Activated CD8-positive, alpha-beta T cell treated with anti-CD3 and anti-CD28 coated beads, Interleukin-2, amount 10 ng/mL, durations not matched to agents 7 days and 5 days (primary cell): ENCODE measurements at regions not wholly inside any gene's neighbourhood (a gene's known extent, or its start where the extent isn't known, plus 50 kb on each side); places are given as distances from the start of the nearest gene placed in this dataset.
"Not testable (repeated sequence)": the region's sequence is repeated elsewhere in the genome, so short reads cannot be mapped to it uniquely, and the experiment has no call there.

ENCODE experiments used
- ATAC-seq: fragments of 150-1000 bp; cut with Tn5 transposase; one replicate; pipeline ENCODE4 v1.10.0; 2021; ENCODE audit warnings: moderate library complexity
- CTCF ChIA-PET: fragments of 350-600 bp; sonication (Branson Sonifier 250); formaldehyde crosslinking; loops from one replicate; lab custom pipeline; 2021; ENCODE audit warnings: antibody characterized with exemption; lab: Charles Lee
- POLR2A ChIA-PET: fragments of 350-600 bp; sonication (Branson Sonifier 250); formaldehyde crosslinking; loops from one replicate; lab custom pipeline; 2021; ENCODE audit warnings: antibody characterized with exemption; lab: Charles Lee
- DNase-seq: peaks from one replicate; pipeline ENCODE4 v3.0.0-alpha.2; 2020
- H3K27ac Mint-ChIP-seq: one replicate; pipeline ENCODE4 v1.8.0; 2021; ENCODE audit warnings: mild to moderate bottlenecking, mixed read lengths
- H3K27me3 Mint-ChIP-seq: one replicate; pipeline ENCODE4 v1.8.0; 2021; ENCODE audit warnings: low read depth, mixed read lengths
- H3K36me3 Mint-ChIP-seq: one replicate; pipeline ENCODE4 v1.8.0; 2021; ENCODE audit warnings: low read depth, mixed read lengths
- H3K4me1 Mint-ChIP-seq: one replicate; pipeline ENCODE4 v1.8.0; 2021; ENCODE audit warnings: low read depth, mixed read lengths
- H3K4me3 Mint-ChIP-seq: one replicate; pipeline ENCODE4 v1.8.0; 2021; ENCODE audit warnings: mild to moderate bottlenecking, mixed read lengths
- H3K9me3 Mint-ChIP-seq: one replicate; pipeline ENCODE4 v1.8.0; 2022; ENCODE audit warnings: mixed read lengths; ENCODE audit not compliant: insufficient read depth

DNA sequence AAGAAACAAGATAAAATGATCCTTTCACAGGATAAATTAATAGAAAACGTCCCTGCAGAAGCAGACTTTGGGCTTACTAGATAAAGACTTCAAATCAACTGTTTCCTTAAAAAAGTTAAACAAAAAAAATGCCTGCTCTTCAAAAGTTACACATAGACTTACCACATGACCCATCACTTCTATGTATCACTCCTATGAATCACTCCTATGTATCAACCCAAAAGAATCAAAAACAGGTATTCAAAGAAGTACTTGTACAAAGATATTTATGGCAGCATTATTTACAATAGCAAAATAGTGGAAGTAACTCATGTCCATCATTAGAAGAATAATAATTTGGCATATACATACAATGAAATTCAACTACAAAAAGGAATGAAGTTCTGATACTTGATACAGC is 56.3 kb upstream of the PRDM9 start:
- H3K4me3 Mint-ChIP-seq: no peak overlapping the region
- no peaks in the 10 kb centered on the region for H3K36me3 Mint-ChIP-seq
- ChIA-PET POLR2A (no interaction called here), CTCF (no interaction called here)
- H3K27me3 Mint-ChIP-seq: no peaks in the 10 kb centered on the region
- H3K9me3 Mint-ChIP-seq: peaks cover 11% of the 10 kb centered on the region
- H3K4me1 Mint-ChIP-seq: no peaks in the 10 kb centered on the region
- no peak for DNase-seq
- H3K27ac Mint-ChIP-seq: no peak overlapping the region
- no peak for ATAC-seq

DNA sequence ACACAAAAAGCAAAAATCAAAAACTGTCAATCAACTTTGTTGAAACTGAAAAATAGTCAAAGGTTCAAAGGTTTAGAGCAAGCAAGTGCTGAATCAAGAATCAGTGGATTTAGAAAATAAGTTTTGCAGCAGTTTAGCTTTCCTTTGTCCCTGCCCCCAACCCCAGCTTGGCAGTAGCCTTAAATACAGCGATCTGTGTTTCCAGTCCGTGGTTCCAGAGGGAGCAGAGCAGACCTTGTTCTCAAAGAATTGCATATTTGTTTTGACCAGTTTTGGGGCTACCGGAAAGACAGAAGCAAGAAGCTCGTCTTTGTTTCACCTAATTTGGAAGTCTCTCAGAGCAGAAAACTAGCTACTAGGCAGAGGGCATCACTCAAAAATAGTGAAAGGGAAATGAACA is 57.2 kb upstream of the PRDM9 start:
- Mint-ChIP-seq H3K4me3 (no peak overlapping the region), H3K9me3 (peaks cover 11% of the 10 kb centered on the region), H3K27me3 (no peaks in the 10 kb centered on the region), H3K36me3 (no peaks in the 10 kb centered on the region), H3K4me1 (no peaks in the 10 kb centered on the region), H3K27ac (no peak overlapping the region)
- ATAC-seq: no peak
- CTCF ChIA-PET: no interaction called here
- no peak for DNase-seq
- POLR2A ChIA-PET: no interaction called here

DNA sequence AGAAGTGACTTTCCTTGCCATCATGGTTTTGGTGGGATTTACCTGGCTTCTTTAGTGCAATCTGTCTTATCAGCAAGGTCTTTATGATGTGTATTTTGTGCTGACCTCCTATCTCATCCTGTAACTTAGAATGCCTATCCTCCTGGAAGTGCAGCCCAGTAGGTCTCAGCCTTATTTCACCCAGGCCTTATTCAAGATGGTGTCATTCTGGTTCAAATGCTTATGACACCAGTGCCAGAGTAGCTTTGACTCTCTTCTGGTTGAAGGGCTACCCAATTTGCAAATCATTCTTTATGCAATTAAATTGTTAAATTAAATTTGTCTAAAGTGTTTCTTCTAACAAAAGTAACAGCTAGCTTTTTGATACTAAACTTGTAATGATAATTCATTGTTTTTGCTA is 58.8 kb upstream of the PRDM9 start:
- H3K9me3 Mint-ChIP-seq: peaks cover 11% of the 10 kb centered on the region
- POLR2A ChIA-PET: no interaction called here

GRCh38 chr5:23446424-23446823 is 61.0 kb upstream of the PRDM9 start:
- no peaks in the 10 kb centered on the region for H3K36me3 Mint-ChIP-seq
- ATAC-seq (no peak), DNase-seq (no peak)
- no peaks in the 10 kb centered on the region for H3K27me3 Mint-ChIP-seq
- CTCF ChIA-PET: no interaction called here
- no peak overlapping the region for H3K4me3 Mint-ChIP-seq
- no peak overlapping the region for H3K27ac Mint-ChIP-seq
- peaks cover 11% of the 10 kb centered on the region for H3K9me3 Mint-ChIP-seq
- POLR2A ChIA-PET: no interaction called here
- H3K4me1 Mint-ChIP-seq: no peaks in the 10 kb centered on the region

More for the DNA sequence above, 58.8 kb upstream of the PRDM9 start:
- no peaks in the 10 kb centered on the region for H3K36me3 Mint-ChIP-seq
- DNase-seq (no peak), ATAC-seq (no peak)
- H3K27ac Mint-ChIP-seq: no peak overlapping the region
- no peaks in the 10 kb centered on the region for H3K4me1 Mint-ChIP-seq
- H3K4me3 Mint-ChIP-seq: no peak overlapping the region
- no peaks in the 10 kb centered on the region for H3K27me3 Mint-ChIP-seq
- CTCF ChIA-PET: no interaction called here

DNA sequence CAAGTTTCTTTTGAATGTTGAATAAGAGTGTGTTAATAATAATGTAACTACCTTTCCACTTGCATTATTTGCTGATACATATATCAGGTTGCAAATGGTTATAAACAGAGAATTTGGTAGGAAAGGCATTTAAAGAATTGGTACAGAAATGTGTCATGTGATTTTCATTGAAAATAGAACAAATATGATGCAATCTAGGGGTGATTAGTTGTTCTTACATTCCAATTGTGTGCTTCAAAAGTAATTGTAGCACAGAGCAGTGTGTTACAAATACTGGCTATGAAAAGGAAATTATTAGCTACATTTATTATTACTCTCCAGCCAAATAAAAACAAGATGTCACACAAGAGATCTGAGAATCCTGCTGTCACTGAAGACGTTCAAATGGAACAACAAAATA is 61.8 kb upstream of the PRDM9 start:
- no peak overlapping the region for H3K27ac Mint-ChIP-seq
- H3K4me1 Mint-ChIP-seq: no peaks in the 10 kb centered on the region
- ChIA-PET CTCF (no interaction called here), POLR2A (no interaction called here)
- H3K36me3 Mint-ChIP-seq: no peaks in the 10 kb centered on the region
- no peak for DNase-seq
- peaks cover 14% of the 10 kb centered on the region for H3K9me3 Mint-ChIP-seq
- no peak overlapping the region for H3K4me3 Mint-ChIP-seq
- no peaks in the 10 kb centered on the region for H3K27me3 Mint-ChIP-seq
- no peak for ATAC-seq

DNA sequence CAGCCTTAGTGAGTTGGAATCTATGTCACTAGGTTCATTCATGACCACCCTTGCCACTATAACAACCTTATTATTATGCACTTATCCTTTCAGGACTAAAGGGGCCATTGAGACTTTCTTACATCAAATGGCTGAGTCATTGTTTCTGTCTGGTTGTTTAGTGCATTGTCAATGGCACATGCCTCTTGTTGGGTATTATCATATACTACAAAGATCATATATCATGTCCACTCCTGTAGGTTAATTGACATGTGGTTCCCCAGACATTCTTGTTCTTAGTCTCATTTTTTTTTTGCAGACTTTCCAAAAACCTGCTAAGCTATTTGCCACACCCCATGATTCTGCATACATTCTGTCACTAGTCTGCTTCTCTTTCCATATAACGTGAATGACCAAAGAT is 66.7 kb upstream of the PRDM9 start:
- no peaks in the 10 kb centered on the region for H3K27me3 Mint-ChIP-seq
- H3K36me3 Mint-ChIP-seq: no peaks in the 10 kb centered on the region
- ChIA-PET CTCF (no interaction called here), POLR2A (no interaction called here)
- no peak overlapping the region for H3K27ac Mint-ChIP-seq
- H3K4me1 Mint-ChIP-seq: no peaks in the 10 kb centered on the region
- H3K9me3 Mint-ChIP-seq: peaks cover 7% of the 10 kb centered on the region
- no peak for ATAC-seq
- no peak for DNase-seq
- no peak overlapping the region for H3K4me3 Mint-ChIP-seq

- ATAC-seq (no peak), DNase-seq (no peak)
- Mint-ChIP-seq H3K27ac (no peak overlapping the region), H3K36me3 (no peaks in the 10 kb centered on the region), H3K4me3 (no peak overlapping the region), H3K27me3 (no peaks in the 10 kb centered on the region), H3K9me3 (peaks cover 7% of the 10 kb centered on the region), H3K4me1 (no peaks in the 10 kb centered on the region)
- ChIA-PET POLR2A (no interaction called here), CTCF (interaction anchor here (1.3 kb wide), 1 partner anchor 11 kb away, joined by 4 read pairs; no protein-coding TSS in a partner anchor)
Measured at GRCh38 chr5:23437011-23437410, 70.4 kb upstream of the PRDM9 start.

DNA sequence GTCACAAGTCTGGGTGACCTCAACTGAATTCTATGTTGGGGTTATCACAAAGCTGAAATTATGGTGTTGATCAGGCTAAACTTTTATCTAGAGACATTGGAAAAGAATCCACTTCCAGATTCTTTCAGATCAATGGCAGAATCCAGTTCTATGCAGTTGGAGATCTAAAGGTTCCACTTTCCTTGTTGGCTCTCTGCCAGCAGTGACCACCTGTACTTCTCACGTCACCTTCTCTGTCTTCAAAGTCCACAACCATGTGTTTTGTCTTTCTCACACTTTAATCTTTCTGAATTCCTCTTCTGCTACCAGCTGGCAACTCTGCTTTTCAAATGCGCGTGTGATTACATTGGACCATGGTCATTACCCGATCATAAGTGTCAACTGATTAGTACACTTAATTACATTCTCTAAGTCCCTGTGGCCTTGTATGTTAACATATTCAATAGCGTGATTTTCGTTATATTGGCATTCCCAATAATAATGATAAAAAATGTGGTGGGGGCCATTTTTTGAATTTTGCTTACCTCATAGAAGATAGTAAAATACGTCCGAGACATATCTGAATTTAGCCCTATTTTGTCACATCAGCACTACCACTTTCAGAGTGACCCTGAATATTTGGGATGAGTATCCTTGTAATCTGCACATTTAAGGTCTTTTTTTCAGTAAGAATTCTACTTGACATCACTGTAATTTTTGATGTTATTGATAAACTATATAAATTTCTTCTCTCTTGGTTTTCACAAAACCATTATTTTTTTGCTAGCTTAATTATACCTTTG is 73.7 kb upstream of the PRDM9 start:
- ChIA-PET POLR2A (no interaction called here), CTCF (no interaction called here)
- no peak for DNase-seq
- ATAC-seq: no peak
- no peak overlapping the region for H3K4me3 Mint-ChIP-seq
- no peaks in the 10 kb centered on the region for H3K27me3 Mint-ChIP-seq
- H3K9me3 Mint-ChIP-seq: peaks cover 4% of the 10 kb centered on the region
- H3K4me1 Mint-ChIP-seq: no peaks in the 10 kb centered on the region
- H3K36me3 Mint-ChIP-seq: no peaks in the 10 kb centered on the region
- H3K27ac Mint-ChIP-seq: no peak overlapping the region

DNA sequence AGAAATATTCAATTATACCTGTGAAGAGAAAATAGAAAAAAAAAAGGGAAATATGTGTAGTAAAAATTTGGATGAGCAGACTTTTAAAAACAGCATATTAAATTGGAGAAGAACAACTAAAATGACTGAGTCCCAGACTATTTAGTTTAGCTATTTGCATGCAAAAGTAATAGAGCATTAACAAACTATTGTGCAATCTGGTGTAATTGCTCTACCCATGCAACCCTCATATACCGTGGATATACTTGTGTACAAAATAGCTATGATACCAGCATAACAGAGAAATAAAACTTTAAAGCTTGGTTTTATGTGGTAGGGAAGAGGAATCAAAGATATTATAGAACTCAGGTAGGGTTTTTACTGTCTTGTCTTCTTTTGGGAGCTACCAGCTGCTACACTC is 78.7 kb upstream of the PRDM9 start:
- H3K4me1 Mint-ChIP-seq: no peaks in the 10 kb centered on the region
- H3K27ac Mint-ChIP-seq: no peak overlapping the region
- no peak for DNase-seq
- no peak overlapping the region for H3K4me3 Mint-ChIP-seq
- ChIA-PET POLR2A (no interaction called here), CTCF (no interaction called here)
- peaks cover 8% of the 10 kb centered on the region for H3K9me3 Mint-ChIP-seq
- no peaks in the 10 kb centered on the region for H3K36me3 Mint-ChIP-seq
- H3K27me3 Mint-ChIP-seq: no peaks in the 10 kb centered on the region
- ATAC-seq: no peak

GRCh38 chr5:23420214-23420613 is 87.2 kb upstream of the PRDM9 start:
- H3K4me3 Mint-ChIP-seq, POLR2A ChIA-PET, H3K27me3 Mint-ChIP-seq, H3K36me3 Mint-ChIP-seq, H3K9me3 Mint-ChIP-seq, DNase-seq, ATAC-seq, H3K27ac Mint-ChIP-seq, H3K4me1 Mint-ChIP-seq, CTCF ChIA-PET: not testable (repeated sequence)

DNA sequence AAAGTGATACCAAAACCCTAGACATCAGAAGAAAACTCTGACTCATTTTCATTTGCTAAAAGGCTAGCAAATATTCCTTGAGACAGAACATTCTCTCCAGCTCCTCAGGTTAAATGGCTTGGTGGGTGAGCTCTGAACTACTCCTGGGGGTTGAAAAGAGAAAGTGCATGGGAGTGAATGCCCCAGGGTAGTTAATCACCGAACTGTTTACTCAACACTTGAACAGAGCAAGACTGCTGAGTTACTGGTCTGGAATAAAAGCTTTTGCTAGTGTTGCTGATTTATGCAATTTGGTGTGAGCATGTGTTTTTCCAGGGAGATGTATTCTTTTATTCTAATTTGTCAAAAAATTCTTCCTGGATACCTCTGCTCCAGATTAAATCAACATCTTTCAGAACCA is 88.3 kb upstream of the PRDM9 start:
- Mint-ChIP-seq H3K27ac (no peak overlapping the region), H3K27me3 (no peaks in the 10 kb centered on the region), H3K4me1 (no peaks in the 10 kb centered on the region), H3K4me3 (no peak overlapping the region), H3K9me3 (peaks cover 5% of the 10 kb centered on the region), H3K36me3 (no peaks in the 10 kb centered on the region)
- POLR2A ChIA-PET: no interaction called here
- no peak for DNase-seq
- no peak for ATAC-seq
- CTCF ChIA-PET: no interaction called here

- no peaks in the 10 kb centered on the region for H3K36me3 Mint-ChIP-seq
- ATAC-seq: no peak
- CTCF ChIA-PET: no interaction called here
Measured at GRCh38 chr5:23412515-23412914, 94.9 kb upstream of the PRDM9 start.

DNA sequence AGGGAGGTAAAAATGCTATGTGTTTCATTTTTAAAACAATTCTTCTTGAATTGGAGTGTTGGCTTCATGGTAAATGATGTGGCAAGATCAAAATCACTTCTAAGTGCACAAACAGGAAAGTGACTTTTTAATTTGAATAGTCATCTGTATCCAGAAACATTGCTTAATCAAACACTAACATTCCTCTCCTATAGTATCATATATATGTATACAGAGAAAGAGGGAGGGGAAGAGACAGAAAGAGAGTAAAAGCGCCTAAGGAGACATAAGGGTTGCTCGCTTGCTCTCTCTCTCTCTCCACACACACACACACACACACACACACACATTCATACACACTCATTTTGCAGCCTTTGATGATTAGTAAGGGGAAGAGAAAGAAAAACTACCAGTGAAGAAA is 95.4 kb upstream of the PRDM9 start:
- no peaks in the 10 kb centered on the region for H3K36me3 Mint-ChIP-seq
- ChIA-PET CTCF (no interaction called here), POLR2A (no interaction called here)
- no peak overlapping the region for H3K27ac Mint-ChIP-seq
- no peak overlapping the region for H3K4me3 Mint-ChIP-seq
- H3K9me3 Mint-ChIP-seq: peaks cover 15% of the 10 kb centered on the region
- DNase-seq: no peak
- no peaks in the 10 kb centered on the region for H3K4me1 Mint-ChIP-seq
- no peak for ATAC-seq
- no peaks in the 10 kb centered on the region for H3K27me3 Mint-ChIP-seq

More at GRCh38 chr5:23412515-23412914, 94.9 kb upstream of the PRDM9 start:
- no peaks in the 10 kb centered on the region for H3K27me3 Mint-ChIP-seq
- peaks cover 12% of the 10 kb centered on the region for H3K9me3 Mint-ChIP-seq
- POLR2A ChIA-PET: no interaction called here
- H3K4me1 Mint-ChIP-seq: no peaks in the 10 kb centered on the region
- no peak overlapping the region for H3K4me3 Mint-ChIP-seq
- H3K27ac Mint-ChIP-seq: no peak overlapping the region
- DNase-seq: no peak
